GM23248 (cell line): ENCODE measurements at regions not wholly inside any gene's neighbourhood (a gene's known extent, or its start where the extent isn't known, plus 50 kb on each side); places are given as distances from the start of the nearest gene placed in this dataset.

Source experiments
- EZH2 ChIP-seq: fragments of 200-600 bp; sonication (generic); IDR thresholded peaks from 2 replicates; pipeline ENCODE4 v1.6.1; 2018; ENCODE audit warnings: antibody characterized with exemption, mild to moderate bottlenecking; ENCODE audit not compliant: insufficient read depth, poor library complexity, severe bottlenecking
- EZH2phosphoT487 ChIP-seq: fragments of 200-600 bp; sonication (generic); IDR thresholded peaks from 2 replicates; pipeline ENCODE4 v1.6.1; 2018; ENCODE audit warnings: antibody characterized with exemption, moderate library complexity, mild to moderate bottlenecking, low read depth; ENCODE audit not compliant: insufficient read depth

- TF ChIP-seq EZH2 (no peak), EZH2phosphoT487 (no peak)
Observed at GRCh38 chr10:131519723-131520605, 208.4 kb upstream of the TCERG1L start.
